Esophagus mucosa (tissue), 1 donor: ENCODE measurements at regions not wholly inside any gene's neighbourhood (a gene's known extent, or its start where the extent isn't known, plus 50 kb on each side); places are given as distances from the start of the nearest gene placed in this dataset.

Source experiments
- ATAC-seq: fragments of 200-7000 bp; cut with Tn5 transposase; one replicate; pipeline ENCODE4 v1.9.1; 2020
- donor health status: DM: yes; HTN: yes; CAD: no.

GRCh38 chr9:99592834-99593574, 228.7 kb upstream of the NR4A3 start:
- ATAC-seq, result no peak

GRCh38 chr9:99593610-99594009, 228.1 kb upstream of the NR4A3 start:
- ATAC-seq, result no peak

- no peak for ATAC-seq
Observed at GRCh38 chr9:99594056-99594780, 227.5 kb upstream of the NR4A3 start.

- ATAC-seq, result no peak
Observed at GRCh38 chr9:99595796-99596195, 225.9 kb upstream of the NR4A3 start.

GRCh38 chr9:99601571-99602111, 220.0 kb upstream of the NR4A3 start:
- ATAC-seq, result no peak

- ATAC-seq, result no peak
Observed at GRCh38 chr9:99602854-99603253, 218.8 kb upstream of the NR4A3 start.

- ATAC-seq, result no peak
Observed at GRCh38 chr9:99605016-99605743, 216.5 kb upstream of the NR4A3 start.

- ATAC-seq, result no peak
Observed at GRCh38 chr9:99606296-99606695, 215.4 kb upstream of the NR4A3 start.

GRCh38 chr9:99606957-99607356, 214.7 kb upstream of the NR4A3 start:
- no peak for ATAC-seq

- no peak for ATAC-seq
Observed at GRCh38 chr9:99607842-99608448, 213.7 kb upstream of the NR4A3 start.

- ATAC-seq, result no peak
Observed at GRCh38 chr9:99614341-99614740, 207.3 kb upstream of the NR4A3 start.

- ATAC-seq, result no peak
Observed at GRCh38 chr9:99621040-99621439, 200.6 kb upstream of the NR4A3 start.

- ATAC-seq, result no peak
Observed at GRCh38 chr9:99622679-99623078, 199.0 kb upstream of the NR4A3 start.

- no peak for ATAC-seq
Observed at GRCh38 chr9:99623780-99624364, 197.8 kb upstream of the NR4A3 start.

- no peak for ATAC-seq
Observed at GRCh38 chr9:99624499-99625233, 197.0 kb upstream of the NR4A3 start.

- no peak for ATAC-seq
Observed at GRCh38 chr9:99626426-99626825, 195.3 kb upstream of the NR4A3 start.

GRCh38 chr9:99628285-99628684, 193.4 kb upstream of the NR4A3 start:
- ATAC-seq, result no peak

- no peak for ATAC-seq
Observed at GRCh38 chr9:99628849-99629620, 192.7 kb upstream of the NR4A3 start.

- no peak for ATAC-seq
Observed at GRCh38 chr9:99632349-99633038, 189.2 kb upstream of the NR4A3 start.

- no peak for ATAC-seq
Observed at GRCh38 chr9:99633265-99633664, 188.4 kb upstream of the NR4A3 start.
